Endothelial cell of umbilical vein (primary cell): ENCODE measurements at regions not wholly inside any gene's neighbourhood (a gene's known extent, or its start where the extent isn't known, plus 50 kb on each side); places are given as distances from the start of the nearest gene placed in this dataset.

ENCODE experiments used
- CTCF ChIP-seq, 2 donors: IDR thresholded peaks; 1 replicate in 1 of 2; 2 replicates in 1 of 2; pipeline ENCODE4 v1.5.1; 2011; ENCODE audit warnings: low read length in 2 of 2, mild to moderate bottlenecking in 2 of 2, moderate library complexity in 2 of 2, control low read depth in 1 of 2, inconsistent platforms in 1 of 2, low read depth in 1 of 2; ENCODE audit not compliant: insufficient read depth in 1 of 2; ENCODE audit errors: extremely low read depth in 1 of 2
- EZH2 ChIP-seq: IDR thresholded peaks from 2 replicates; pipeline ENCODE4 v1.6.1; 2012; ENCODE audit warnings: borderline replicate concordance, low read depth, mild to moderate bottlenecking, moderate library complexity, low read length, inconsistent platforms; ENCODE audit not compliant: severe bottlenecking
- FOS ChIP-seq: IDR thresholded peaks from 2 replicates; pipeline ENCODE4 v1.6.1; 2011; ENCODE audit warnings: mild to moderate bottlenecking, low read length, moderate library complexity, borderline replicate concordance; ENCODE audit not compliant: insufficient read depth
- JUN ChIP-seq: IDR thresholded peaks from 2 replicates; pipeline ENCODE4 v1.6.1; 2011; ENCODE audit warnings: borderline replicate concordance, low read depth; ENCODE audit not compliant: insufficient read length, insufficient read depth
- POLR2A ChIP-seq: IDR thresholded peaks from 2 replicates; pipeline ENCODE4 v1.6.1; 2012; ENCODE audit warnings: low read depth, mild to moderate bottlenecking, control low read depth, low read length
- POLR2AphosphoS5 ChIP-seq: IDR thresholded peaks from 2 replicates; pipeline ENCODE4 v1.6.1; 2012; ENCODE audit warnings: low read depth, mild to moderate bottlenecking, control low read depth, low read length, moderate library complexity; ENCODE audit not compliant: insufficient read depth
- TF ChIP-seq, protein P1 (sequence below): IDR thresholded peaks from 2 replicates; pipeline ENCODE4 v1.6.1; 2011; ENCODE audit not compliant: insufficient read depth, insufficient read length

GRCh38 chr5:99076723-99077640 is 148.2 kb upstream of the CHD1 start:
- no peak for TF ChIP-seq POLR2A
- TF ChIP-seq CTCF (IDR thresholded peaks at IDR 0.05; ENCODE audit: extremely low read depth in 1 of 2, insufficient read depth in 1 of 2, low read depth in 1 of 2, low read length in 2 of 2): no peak
- no peak for TF ChIP-seq JUN
- no peak for TF ChIP-seq EZH2
- no peak for TF ChIP-seq POLR2AphosphoS5
- no peak for TF ChIP-seq FOS
- TF ChIP-seq, protein P1, sequence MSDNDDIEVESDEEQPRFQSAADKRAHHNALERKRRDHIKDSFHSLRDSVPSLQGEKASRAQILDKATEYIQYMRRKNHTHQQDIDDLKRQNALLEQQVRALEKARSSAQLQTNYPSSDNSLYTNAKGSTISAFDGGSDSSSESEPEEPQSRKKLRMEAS: no peak
